IPS DF 6.9 (cell line): ENCODE measurements at regions not wholly inside any gene's neighbourhood (a gene's known extent, or its start where the extent isn't known, plus 50 kb on each side); places are given as distances from the start of the nearest gene placed in this dataset.

Source experiments
- DNase-seq: peaks from one replicate; pipeline ENCODE4 v3.0.0-alpha.2; 2013; ENCODE audit warnings: low read depth, low spot score
- H3K27ac ChIP-seq: one replicate; pipeline ENCODE4 v1.5.1; 2013; ENCODE audit warnings: low read length, control low read depth
- H3K27me3 ChIP-seq: 2 replicates; pipeline ENCODE4 v1.6.1; 2013; ENCODE audit warnings: mild to moderate bottlenecking, low read length; ENCODE audit not compliant: control insufficient read depth, insufficient read depth
- H3K36me3 ChIP-seq: 2 replicates; pipeline ENCODE4 v1.6.1; 2013; ENCODE audit warnings: low read length; ENCODE audit not compliant: control insufficient read depth, insufficient read depth
- H3K4me1 ChIP-seq: 2 replicates; pipeline ENCODE4 v1.6.1; 2013; ENCODE audit warnings: low read length; ENCODE audit not compliant: control insufficient read depth, insufficient read depth
- H3K4me3 ChIP-seq: 2 replicates; pipeline ENCODE4 v1.5.1; 2013; ENCODE audit warnings: mild to moderate bottlenecking, low read length
- H3K9me3 ChIP-seq: 2 replicates; pipeline ENCODE4 v1.6.1; 2013; ENCODE audit warnings: low read length, inconsistent platforms; ENCODE audit not compliant: control insufficient read depth, insufficient read depth
- WGBS: extraction: QIAGEN DNeasy Blood & Tissue Kit; methylation state at CpG from one replicate; pipeline ENCODE4 v1.1.7; 2013; ENCODE audit warnings: mixed read lengths, missing lambda C conversion rate; ENCODE audit not compliant: insufficient read length, insufficient coverage; 5-methylcytosine and 5-hydroxymethylcytosine counted together

- H3K4me3 ChIP-seq: no peak overlapping the region
- DNase-seq: no peak
These were observed 775.4 kb upstream of the CDH2 start for GRCh38 chr18:28952339-28952738.

DNA sequence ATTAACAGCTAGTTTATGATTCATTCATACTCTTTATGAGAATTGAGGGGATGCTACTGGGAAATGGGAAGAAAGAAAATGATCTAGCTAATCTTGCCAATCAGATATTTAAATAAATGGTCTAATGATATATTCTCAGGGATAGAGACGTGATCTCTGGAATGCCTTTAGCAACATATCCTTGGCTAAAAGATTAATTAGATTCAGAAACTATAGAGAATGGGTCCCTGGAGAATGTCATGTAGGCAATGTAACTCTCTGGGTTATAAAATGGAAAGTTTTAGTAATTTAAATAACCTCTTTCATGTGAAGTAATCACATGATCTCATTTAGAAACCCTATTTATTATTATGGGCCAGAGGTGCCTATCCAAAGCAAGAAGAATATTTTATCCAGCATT is 771.0 kb upstream of the CDH2 start:
- Histone ChIP-seq H3K27ac (no peak overlapping the region), H3K36me3 (no peaks in the 10 kb centered on the region)
- WGBS: no CpG with 5 or more reads among the region's 1 CpG

More at GRCh38 chr18:28952339-28952738, 775.4 kb upstream of the CDH2 start:
- Histone ChIP-seq H3K9me3 (no peaks in the 10 kb centered on the region; the same call in 1 of the 2 replicates), H3K27ac (no peak overlapping the region), H3K4me1 (no peaks in the 10 kb centered on the region), H3K36me3 (no peaks in the 10 kb centered on the region), H3K27me3 (no peaks in the 10 kb centered on the region)

GRCh38 chr18:28946471-28946870 is 769.5 kb upstream of the CDH2 start:
- Histone ChIP-seq H3K9me3 (no peaks in the 10 kb centered on the region), H3K4me3 (no peak overlapping the region), H3K27ac (no peak overlapping the region), H3K4me1 (no peaks in the 10 kb centered on the region), H3K36me3 (no peaks in the 10 kb centered on the region), H3K27me3 (no peaks in the 10 kb centered on the region)
- no peak for DNase-seq
- WGBS: no CpG with 5 or more reads among the region's 1 CpG

More for the DNA sequence above, 771.0 kb upstream of the CDH2 start:
- no peak overlapping the region for H3K4me3 ChIP-seq
- no peaks in the 10 kb centered on the region; the same call in 1 of the 2 replicates for H3K9me3 ChIP-seq
- no peak for DNase-seq
- H3K27me3 ChIP-seq: no peaks in the 10 kb centered on the region
- no peaks in the 10 kb centered on the region for H3K4me1 ChIP-seq

DNA sequence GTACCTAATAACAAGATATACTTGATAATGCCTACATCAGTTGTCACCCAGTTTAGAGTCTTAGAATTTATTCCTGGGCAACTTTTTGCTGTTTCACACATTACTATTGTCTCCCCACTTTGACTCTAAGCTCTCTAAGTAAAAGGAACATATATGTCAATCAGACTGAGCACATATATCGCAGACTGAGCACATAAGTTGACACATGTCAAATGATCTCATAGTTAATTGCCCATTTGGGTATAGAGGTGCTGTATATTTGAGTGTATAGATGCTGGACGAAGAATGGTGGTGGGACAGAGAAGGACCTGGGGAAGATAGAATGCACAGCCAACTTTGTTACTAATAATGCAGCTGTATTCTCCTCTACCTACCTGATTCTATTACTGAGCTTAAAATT is 746.0 kb upstream of the CDH2 start:
- Histone ChIP-seq H3K27me3 (no peaks in the 10 kb centered on the region), H3K4me3 (no peak overlapping the region), H3K27ac (no peak overlapping the region), H3K4me1 (no peaks in the 10 kb centered on the region), H3K9me3 (no peaks in the 10 kb centered on the region), H3K36me3 (no peaks in the 10 kb centered on the region)
- no CpG with 5 or more reads among the region's 2 CpGs for WGBS
- DNase-seq: no peak

DNA sequence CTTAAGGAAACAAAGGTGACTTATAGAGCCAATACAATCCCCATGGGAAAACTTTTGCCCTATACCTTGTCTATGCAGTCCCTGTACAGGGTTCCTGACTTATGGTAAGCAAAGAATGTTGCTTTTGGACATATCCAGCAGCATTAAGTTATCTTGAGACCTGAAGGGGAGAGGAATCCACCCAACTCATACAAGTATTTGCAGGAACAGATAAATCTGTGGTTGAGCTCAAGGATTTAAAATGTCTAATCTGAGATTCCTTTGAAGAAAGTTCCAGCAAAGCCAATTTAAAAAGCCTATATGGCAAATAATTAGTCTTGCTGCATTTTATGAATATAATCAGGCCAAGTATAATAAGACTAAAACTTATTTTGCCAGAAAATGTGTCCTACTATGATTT is 739.5 kb upstream of the CDH2 start:
- Histone ChIP-seq H3K27me3 (no peaks in the 10 kb centered on the region), H3K9me3 (no peaks in the 10 kb centered on the region), H3K4me3 (no peak overlapping the region), H3K36me3 (no peaks in the 10 kb centered on the region), H3K4me1 (no peaks in the 10 kb centered on the region), H3K27ac (no peak overlapping the region)
- DNase-seq: no peak

GRCh38 chr18:28905509-28905908 is 728.6 kb upstream of the CDH2 start:
- H3K27me3 ChIP-seq: no peaks in the 10 kb centered on the region
- DNase-seq: no peak
- no CpG with 5 or more reads among the region's 1 CpG for WGBS
- H3K27ac ChIP-seq: no peak overlapping the region
- no peak overlapping the region for H3K4me3 ChIP-seq
- no peaks in the 10 kb centered on the region for H3K36me3 ChIP-seq
- H3K9me3 ChIP-seq: no peaks in the 10 kb centered on the region
- H3K4me1 ChIP-seq: no peaks in the 10 kb centered on the region

DNA sequence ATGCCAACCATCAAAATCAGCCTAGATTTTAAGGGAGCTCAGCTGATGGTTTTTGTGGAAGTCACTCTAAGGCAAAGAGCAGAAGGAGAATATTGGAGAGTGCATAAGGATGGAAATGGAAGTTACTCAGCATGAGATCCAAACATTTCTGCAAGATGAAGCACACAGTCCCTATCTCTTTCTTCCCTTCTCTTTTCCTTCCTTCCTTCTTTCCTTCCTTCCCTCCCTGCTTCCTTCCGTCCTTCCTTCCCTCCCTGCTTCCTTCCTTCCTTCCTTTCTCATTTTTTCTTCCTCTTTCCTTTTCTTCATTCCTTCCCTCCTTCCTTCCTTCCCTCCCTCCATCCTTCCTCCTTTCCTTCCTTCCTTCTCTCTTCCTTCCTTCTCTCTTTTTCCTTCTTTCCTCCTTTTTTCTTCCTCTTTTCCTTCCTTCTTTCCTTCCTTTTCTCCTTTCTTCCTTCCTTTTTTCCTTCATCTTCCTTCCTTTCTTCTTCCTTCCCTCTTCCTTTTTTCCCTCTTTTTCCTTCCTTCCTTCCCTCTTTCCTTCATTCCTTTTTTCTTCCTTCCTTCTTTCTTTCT is 727.9 kb upstream of the CDH2 start:
- no CpG with 5 or more reads among the region's 1 CpG for WGBS

GRCh38 chr18:28903306-28903705 is 726.4 kb upstream of the CDH2 start:
- no peak overlapping the region for H3K4me3 ChIP-seq
- no CpG with 5 or more reads among the region's 1 CpG for WGBS
- DNase-seq: no peak
- H3K9me3 ChIP-seq: no peaks in the 10 kb centered on the region
- H3K27ac ChIP-seq: no peak overlapping the region
- H3K36me3 ChIP-seq: no peaks in the 10 kb centered on the region
- no peaks in the 10 kb centered on the region for H3K4me1 ChIP-seq
- no peaks in the 10 kb centered on the region for H3K27me3 ChIP-seq

More for the DNA sequence above, 727.9 kb upstream of the CDH2 start:
- Histone ChIP-seq H3K4me3 (no peak overlapping the region), H3K36me3 (no peaks in the 10 kb centered on the region), H3K9me3 (no peaks in the 10 kb centered on the region), H3K27me3 (no peaks in the 10 kb centered on the region), H3K4me1 (no peaks in the 10 kb centered on the region), H3K27ac (no peak overlapping the region)
- DNase-seq: no peak

DNA sequence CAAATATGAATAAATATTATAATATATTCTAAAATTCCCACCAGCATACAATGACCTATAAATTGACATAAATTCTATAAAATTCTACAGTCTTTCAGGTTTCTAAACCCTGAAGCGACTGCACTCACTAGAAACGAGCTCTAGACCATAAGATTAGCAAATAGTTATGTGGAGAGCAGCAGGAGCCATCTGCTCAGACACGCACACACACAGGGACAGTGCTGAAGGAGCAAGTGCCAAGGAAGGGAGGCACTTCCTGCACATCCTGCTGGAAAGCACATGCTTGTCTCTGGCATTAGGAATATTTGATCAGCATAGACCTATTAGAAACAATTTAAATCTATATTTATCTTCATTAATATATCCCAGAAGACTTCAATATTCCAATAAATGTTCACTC is 713.9 kb upstream of the CDH2 start:
- H3K27me3 ChIP-seq: no peaks in the 10 kb centered on the region

DNA sequence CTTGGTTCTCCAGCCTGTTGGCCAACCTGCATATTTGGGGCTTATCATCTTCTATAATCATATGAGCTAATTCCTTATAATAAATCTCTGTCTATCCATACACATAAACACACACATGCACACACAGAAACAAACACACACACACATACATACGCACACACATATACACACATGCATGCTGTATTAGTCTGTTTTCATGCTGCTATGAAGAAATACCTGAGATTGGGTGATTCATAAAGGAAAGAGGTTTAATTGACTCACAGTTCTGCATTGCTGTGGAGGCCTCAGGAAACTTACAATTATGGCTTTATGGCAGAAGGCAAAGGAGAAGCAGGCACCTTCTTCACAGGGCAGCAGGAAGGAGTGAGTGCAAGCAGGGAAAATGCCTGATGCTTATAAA is 707.4 kb upstream of the CDH2 start:
- Histone ChIP-seq H3K36me3 (no peaks in the 10 kb centered on the region), H3K4me1 (no peaks in the 10 kb centered on the region), H3K27ac (no peak overlapping the region), H3K9me3 (no peaks in the 10 kb centered on the region), H3K4me3 (no peak overlapping the region), H3K27me3 (no peaks in the 10 kb centered on the region)
- no CpG with 5 or more reads among the region's 1 CpG for WGBS
- DNase-seq: no peak

More for the DNA sequence above, 713.9 kb upstream of the CDH2 start:
- Histone ChIP-seq H3K9me3 (no peaks in the 10 kb centered on the region), H3K4me3 (no peak overlapping the region), H3K36me3 (no peaks in the 10 kb centered on the region), H3K27ac (no peak overlapping the region), H3K4me1 (no peaks in the 10 kb centered on the region)
- no peak for DNase-seq
- WGBS: no CpG with 5 or more reads among the region's 3 CpGs

- no peak for DNase-seq
- no peak overlapping the region for H3K27ac ChIP-seq
- no peaks in the 10 kb centered on the region for H3K4me1 ChIP-seq
- H3K36me3 ChIP-seq: no peaks in the 10 kb centered on the region
- no CpG with 5 or more reads among the region's 4 CpGs for WGBS
- no peak overlapping the region for H3K4me3 ChIP-seq
- no peaks in the 10 kb centered on the region for H3K9me3 ChIP-seq
- no peaks in the 10 kb centered on the region for H3K27me3 ChIP-seq
These were observed 703.9 kb upstream of the CDH2 start for GRCh38 chr18:28880856-28881255.
